PFSK-1 (cell line): ENCODE measurements at regions not wholly inside any gene's neighbourhood (a gene's known extent, or its start where the extent isn't known, plus 50 kb on each side); places are given as distances from the start of the nearest gene placed in this dataset.

Source experiments
- FOXP2 ChIP-seq: optimal IDR thresholded peaks from 2 replicates; pipeline ENCODE3; 2011; ENCODE audit warnings: borderline replicate concordance, control low read depth, inconsistent platforms; ENCODE audit not compliant: insufficient read depth; ENCODE audit errors: extremely low read length, extremely low read depth
- POLR2AphosphoS5 ChIP-seq: IDR thresholded peaks from 2 replicates; pipeline ENCODE4 v1.6.1; 2012; ENCODE audit warnings: low read depth, mild to moderate bottlenecking, control low read depth, low read length, moderate library complexity
- REST ChIP-seq, 2 experiments: IDR thresholded peaks; 2 replicates each; pipeline versions ENCODE4 v1.6.1 to v1.8.0; 2011 to 2012; ENCODE audit warnings: low read depth in 2 of 2, low read length in 2 of 2, control low read depth in 1 of 2, inconsistent platforms in 1 of 2, mild to moderate bottlenecking in 1 of 2, moderate library complexity in 1 of 2; ENCODE audit not compliant: insufficient read depth in 1 of 2
- SIN3A ChIP-seq: IDR thresholded peaks from 2 replicates; pipeline ENCODE4 v1.6.1; 2012; ENCODE audit warnings: mild to moderate bottlenecking, low read length, moderate library complexity, borderline replicate concordance; ENCODE audit not compliant: insufficient read depth
- TAF1 ChIP-seq: IDR thresholded peaks from 2 replicates; pipeline ENCODE4 v1.6.1; 2012; ENCODE audit warnings: low read length, control low read depth, borderline replicate concordance; ENCODE audit not compliant: insufficient read depth

GRCh38 chr13:105345730-105346129 is 1189.7 kb downstream of the EFNB2 start:
- TF ChIP-seq REST (IDR thresholded peaks at IDR 0.05; ENCODE audit: insufficient read depth in 1 of 2, low read depth in 2 of 2, low read length in 2 of 2) (no peak), POLR2AphosphoS5 (no peak), SIN3A (no peak), FOXP2 (no peak), TAF1 (no peak)
